Naive thymus-derived CD4-positive, alpha-beta T cell (primary cell): ENCODE measurements at regions not wholly inside any gene's neighbourhood (a gene's known extent, or its start where the extent isn't known, plus 50 kb on each side); places are given as distances from the start of the nearest gene placed in this dataset.
A peak's percentile ranks its signal among the peaks of the same experiment; 100 is the strongest.

Experiments used
- ATAC-seq: fragments of 150-1000 bp; cut with Tn5 transposase; 2 replicates; pipeline ENCODE4 v1.10.0; 2021; ENCODE audit warnings: mild to moderate bottlenecking, moderate library complexity
- CTCF ChIA-PET: fragments of 350-600 bp; sonication (Branson Sonifier 250); formaldehyde crosslinking; loops from one replicate; lab custom pipeline; 2021; ENCODE audit warnings: antibody characterized with exemption; lab: Charles Lee
- POLR2A ChIA-PET: fragments of 350-600 bp; sonication (Branson Sonifier 250); formaldehyde crosslinking; loops from one replicate; lab custom pipeline; 2021; ENCODE audit warnings: antibody characterized with exemption, inconsistent platforms; lab: Charles Lee
- DNase-seq, 9 donors: peaks; one replicate each; pipeline versions ENCODE4 v3.0.0 to v3.0.0-alpha.2; 2020 to 2022; ENCODE audit warnings: mixed read lengths in 1 of 9
- H3K27ac ChIP-seq: one replicate; pipeline ENCODE4 v1.7.0; 2013; ENCODE audit warnings: mild to moderate bottlenecking, low read depth, low read length, moderate library complexity
- H3K27me3 ChIP-seq, 2 donors: one replicate each; pipeline ENCODE4 v1.7.0; 2013; ENCODE audit warnings: low read length in 2 of 2, mild to moderate bottlenecking in 2 of 2, moderate library complexity in 2 of 2; ENCODE audit not compliant: control insufficient read depth in 2 of 2, insufficient read depth in 2 of 2
- H3K36me3 ChIP-seq, 3 experiments: 1 replicate in 2 of 3; 2 replicates in 1 of 3; pipeline ENCODE4 v1.7.0; 2013; ENCODE audit warnings: low read length in 3 of 3, mild to moderate bottlenecking in 3 of 3, moderate library complexity in 1 of 3; ENCODE audit not compliant: insufficient read depth in 3 of 3, control insufficient read depth in 2 of 3
- H3K4me1 ChIP-seq, 2 donors: one replicate each; pipeline ENCODE4 v1.7.0; 2013; ENCODE audit warnings: low read length in 2 of 2, mild to moderate bottlenecking in 2 of 2, moderate library complexity in 1 of 2; ENCODE audit not compliant: control insufficient read depth in 2 of 2, insufficient read depth in 2 of 2
- H3K4me3 ChIP-seq: 2 replicates; pipeline ENCODE4 v1.7.0; 2013; ENCODE audit warnings: mild to moderate bottlenecking, low read length
- H3K9me3 ChIP-seq, 3 experiments: 1 replicate in 2 of 3; 2 replicates in 1 of 3; pipeline ENCODE4 v1.7.0; 2013; ENCODE audit warnings: low read length in 3 of 3; ENCODE audit not compliant: control insufficient read depth in 2 of 3
- H3K27ac Mint-ChIP-seq, 9 donors: one replicate each; pipeline ENCODE4 v1.8.0; 2020 to 2022; ENCODE audit warnings: mixed read lengths in 9 of 9, mild to moderate bottlenecking in 8 of 9, moderate library complexity in 5 of 9, inconsistent platforms in 2 of 9
- H3K27me3 Mint-ChIP-seq, 5 donors: one replicate each; pipeline ENCODE4 v1.8.0; 2021 to 2022; ENCODE audit warnings: mixed read lengths in 5 of 5, mild to moderate bottlenecking in 1 of 5
- H3K36me3 Mint-ChIP-seq, 5 donors: one replicate each; pipeline ENCODE4 v1.8.0; 2020 to 2022; ENCODE audit warnings: mixed read lengths in 5 of 5, mild to moderate bottlenecking in 3 of 5, inconsistent platforms in 1 of 5
- H3K4me1 Mint-ChIP-seq, 7 donors: one replicate each; pipeline ENCODE4 v1.8.0; 2020 to 2022; ENCODE audit warnings: mixed read lengths in 7 of 7, mild to moderate bottlenecking in 3 of 7, inconsistent platforms in 1 of 7
- H3K4me3 Mint-ChIP-seq, 10 donors: one replicate each; pipeline ENCODE4 v1.8.0; 2020 to 2022; ENCODE audit warnings: mild to moderate bottlenecking in 10 of 10, mixed read lengths in 10 of 10, moderate library complexity in 6 of 10, inconsistent platforms in 2 of 10
- H3K9me3 Mint-ChIP-seq, 11 donors: one replicate each; pipeline ENCODE4 v1.8.0; 2020 to 2022; ENCODE audit warnings: mixed read lengths in 11 of 11, mild to moderate bottlenecking in 4 of 11, inconsistent platforms in 1 of 11, moderate library complexity in 1 of 11
- intact Hi-C, 2 donors: fragments of 100-400 bp; cut with micrococcal nuclease; formaldehyde crosslinking; loops; one replicate each; pipeline ENCODE4 v1.15.1; 2023

DNA sequence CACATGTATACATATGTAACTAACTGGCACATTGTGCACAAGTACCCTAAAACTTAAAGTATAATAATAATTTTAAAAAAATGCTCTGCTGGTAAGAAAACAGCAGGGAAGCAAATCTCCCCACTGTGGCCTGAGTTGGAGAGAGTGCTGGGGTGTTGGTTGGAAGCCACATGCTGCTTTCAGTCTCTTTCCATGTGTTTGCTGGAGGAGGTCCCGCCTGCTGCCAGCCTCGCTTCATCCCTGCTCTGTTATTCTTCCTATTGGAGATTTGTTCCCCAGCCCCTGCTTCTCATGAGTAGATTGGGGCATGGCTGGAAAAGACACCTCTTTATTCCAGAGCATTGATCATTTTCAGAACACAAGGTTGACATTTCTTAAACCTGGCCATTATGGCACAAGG is 230.5 kb downstream of the FGF9 start:
- POLR2A ChIA-PET: no interaction called here
- Histone ChIP-seq H3K9me3 (no peaks in the 10 kb centered on the region), H3K4me1 (no peaks in the 10 kb centered on the region), H3K27me3 (no peaks in the 10 kb centered on the region), H3K4me3 (no peak overlapping the region), H3K36me3 (no peaks in the 10 kb centered on the region), H3K27ac (no peak overlapping the region)
- Mint-ChIP-seq H3K4me3 (no peak overlapping the region), H3K9me3 (no peaks in the 10 kb centered on the region), H3K27ac (no peak overlapping the region), H3K4me1 (peaks cover 0 to 2% (median 0%) of the 10 kb centered on the region in 7 donors), H3K36me3 (no peaks in the 10 kb centered on the region), H3K27me3 (peaks cover 0 to 3% (median 0%) of the 10 kb centered on the region in 5 donors)
- CTCF ChIA-PET: no interaction called here
- no peak for ATAC-seq
- intact Hi-C loops: no loop called here
- DNase-seq: no peak

DNA sequence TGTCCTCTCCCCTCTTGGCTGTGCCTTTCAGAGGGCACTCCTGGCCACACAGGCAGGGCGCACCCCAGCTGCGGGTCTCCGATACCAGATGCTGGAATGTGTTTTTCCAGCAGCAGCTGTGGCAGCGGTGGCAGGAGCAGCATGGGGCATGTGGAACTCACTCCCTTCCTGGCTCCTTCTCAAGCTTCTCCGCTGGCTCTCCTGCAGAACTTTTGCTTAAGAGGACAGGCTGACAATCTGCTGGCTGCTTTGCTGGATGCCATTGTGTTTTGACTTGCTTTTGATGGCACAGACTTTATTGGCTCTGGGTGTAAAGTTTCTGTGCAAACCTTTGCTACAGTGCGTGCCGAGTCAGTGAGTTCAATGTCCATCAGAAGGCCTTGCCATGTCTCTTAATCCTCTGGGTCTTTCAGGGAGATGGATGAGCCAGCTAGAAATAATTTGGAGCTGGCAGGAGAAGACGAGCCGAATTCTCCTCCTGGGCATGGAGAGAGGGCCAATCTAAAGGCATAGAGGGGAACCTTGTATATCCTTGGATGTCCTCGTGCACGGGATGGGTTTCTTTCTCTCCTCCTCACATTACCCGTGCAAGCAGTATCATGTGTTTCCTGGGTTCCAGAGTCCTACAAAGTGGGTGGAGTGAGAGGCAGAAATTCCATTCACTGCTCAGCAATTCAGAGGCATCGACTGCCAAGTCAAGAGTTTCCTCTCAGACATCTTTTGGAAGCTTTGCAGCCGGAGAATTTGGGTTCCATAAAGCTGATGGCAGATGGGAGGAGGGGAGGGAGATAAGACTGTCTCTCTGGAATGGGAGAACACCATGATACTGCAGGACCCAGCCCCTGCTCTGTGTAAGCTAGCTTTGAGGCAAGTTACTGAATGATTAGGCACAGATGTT is 231.2 kb downstream of the FGF9 start:
- H3K27ac Mint-ChIP-seq: no peak overlapping the region
- peaks cover 0 to 2% (median 0%) of the 10 kb centered on the region in 7 donors for H3K4me1 Mint-ChIP-seq

GRCh38 chr13:21902709-21903098 is 231.8 kb downstream of the FGF9 start:
- Histone ChIP-seq H3K27ac (no peak overlapping the region), H3K36me3 (no peaks in the 10 kb centered on the region), H3K4me1 (no peaks in the 10 kb centered on the region), H3K4me3 (no peak overlapping the region), H3K27me3 (no peaks in the 10 kb centered on the region), H3K9me3 (no peaks in the 10 kb centered on the region)
- DNase-seq: no peak
- POLR2A ChIA-PET: no interaction called here
- Mint-ChIP-seq H3K27ac (no peak overlapping the region), H3K36me3 (no peaks in the 10 kb centered on the region), H3K9me3 (no peaks in the 10 kb centered on the region), H3K4me1 (peaks cover 0 to 2% (median 0%) of the 10 kb centered on the region in 7 donors), H3K27me3 (peaks cover 0 to 3% (median 0%) of the 10 kb centered on the region in 5 donors), H3K4me3 (no peak overlapping the region)
- CTCF ChIA-PET: interaction anchor here (0.6 kb wide), 1 partner anchor 879 kb away, joined by 3 read pairs; no protein-coding TSS in a partner anchor
- intact Hi-C loops: no loop called here
- ATAC-seq: no peak

More for the DNA sequence above, 231.2 kb downstream of the FGF9 start:
- intact Hi-C loops: no loop called here
- ATAC-seq: no peak
- H3K27ac ChIP-seq: no peak overlapping the region
- no peak for DNase-seq
- H3K36me3 ChIP-seq: no peaks in the 10 kb centered on the region
- H3K27me3 ChIP-seq: no peaks in the 10 kb centered on the region
- POLR2A ChIA-PET: no interaction called here
- H3K4me1 ChIP-seq: no peaks in the 10 kb centered on the region
- CTCF ChIA-PET: no interaction called here
- H3K36me3 Mint-ChIP-seq: no peaks in the 10 kb centered on the region
- no peaks in the 10 kb centered on the region for H3K9me3 Mint-ChIP-seq
- no peak overlapping the region for H3K4me3 Mint-ChIP-seq
- H3K9me3 ChIP-seq: no peaks in the 10 kb centered on the region
- peaks cover 0 to 3% (median 0%) of the 10 kb centered on the region in 5 donors for H3K27me3 Mint-ChIP-seq
- no peak overlapping the region for H3K4me3 ChIP-seq

- intact Hi-C loops: no loop called here
- POLR2A ChIA-PET: no interaction called here
- H3K9me3 Mint-ChIP-seq: no peaks in the 10 kb centered on the region
Observed at GRCh38 chr13:21905486-21905885, 234.6 kb downstream of the FGF9 start.

GRCh38 chr13:21909331-21909730 is 238.5 kb downstream of the FGF9 start:
- Mint-ChIP-seq H3K36me3 (no peaks in the 10 kb centered on the region), H3K27ac (peak overlapping the region in 1 of 9 donors; percentile 8), H3K4me3 (no peak overlapping the region), H3K9me3 (no peaks in the 10 kb centered on the region), H3K4me1 (no peaks in the 10 kb centered on the region), H3K27me3 (peaks cover 0 to 6% (median 0%) of the 10 kb centered on the region in 5 donors)
- POLR2A ChIA-PET: no interaction called here
- ATAC-seq (no peak), DNase-seq (no peak)
- intact Hi-C loops: no loop called here
- Histone ChIP-seq H3K27me3 (no peaks in the 10 kb centered on the region), H3K36me3 (no peaks in the 10 kb centered on the region), H3K27ac (no peak overlapping the region), H3K4me3 (no peak overlapping the region), H3K4me1 (no peaks in the 10 kb centered on the region), H3K9me3 (no peaks in the 10 kb centered on the region)
- CTCF ChIA-PET: no interaction called here

More at GRCh38 chr13:21905486-21905885, 234.6 kb downstream of the FGF9 start:
- Mint-ChIP-seq H3K27me3 (peaks cover 0 to 3% (median 0%) of the 10 kb centered on the region in 5 donors), H3K36me3 (no peaks in the 10 kb centered on the region), H3K4me1 (no peaks in the 10 kb centered on the region), H3K4me3 (no peak overlapping the region), H3K27ac (no peak overlapping the region)
- DNase-seq: no peak
- no peaks in the 10 kb centered on the region for H3K27me3 ChIP-seq
- CTCF ChIA-PET: no interaction called here
- no peaks in the 10 kb centered on the region for H3K4me1 ChIP-seq
- H3K4me3 ChIP-seq: no peak overlapping the region
- H3K27ac ChIP-seq: no peak overlapping the region
- no peaks in the 10 kb centered on the region for H3K36me3 ChIP-seq
- no peak for ATAC-seq
- H3K9me3 ChIP-seq: no peaks in the 10 kb centered on the region

DNA sequence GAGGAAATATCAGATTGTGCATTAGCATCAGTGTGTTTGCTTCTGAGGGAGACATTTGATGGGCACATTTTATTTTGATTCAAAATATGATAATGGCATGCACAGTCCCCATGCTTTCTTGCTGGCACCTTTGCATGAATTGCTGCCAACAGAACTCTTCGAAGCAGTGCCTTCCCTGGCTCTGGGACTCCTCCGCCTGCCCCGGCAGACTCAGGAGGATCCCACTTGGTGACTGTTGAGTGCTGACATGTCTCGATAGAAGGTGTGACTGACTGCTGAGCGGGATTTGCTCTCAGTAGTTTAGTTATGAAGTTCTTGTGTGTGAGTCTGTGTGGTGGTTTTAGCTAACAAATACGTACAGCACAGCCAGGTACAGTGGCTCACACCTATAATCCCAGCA is 239.7 kb downstream of the FGF9 start:
- peaks cover 0 to 3% (median 0%) of the 10 kb centered on the region in 5 donors for H3K27me3 Mint-ChIP-seq
- CTCF ChIA-PET: no interaction called here

More for the DNA sequence above, 239.7 kb downstream of the FGF9 start:
- POLR2A ChIA-PET: interaction anchor here (1.2 kb wide), 1 partner anchor 33 kb away, joined by 4 read pairs; no protein-coding TSS in a partner anchor
- Mint-ChIP-seq H3K4me3 (no peak overlapping the region), H3K27ac (no peak overlapping the region), H3K9me3 (no peaks in the 10 kb centered on the region), H3K36me3 (no peaks in the 10 kb centered on the region), H3K4me1 (no peaks in the 10 kb centered on the region)
- Histone ChIP-seq H3K27ac (no peak overlapping the region), H3K36me3 (no peaks in the 10 kb centered on the region), H3K4me1 (no peaks in the 10 kb centered on the region), H3K27me3 (no peaks in the 10 kb centered on the region), H3K4me3 (no peak overlapping the region), H3K9me3 (no peaks in the 10 kb centered on the region)
- ATAC-seq: no peak
- DNase-seq: no peak
- intact Hi-C loops: loop anchor here in 1 of 2 donors (10.0 kb wide), 1 partner anchor 364 kb away; no protein-coding TSS in a partner anchor
